ENCODE measurements at regions not wholly inside any gene's neighbourhood (a gene's known extent, or its start where the extent isn't known, plus 50 kb on each side); places are given as distances from the start of the nearest gene placed in this dataset.
"Not testable (repeated sequence)": the region's sequence is repeated elsewhere in the genome, so short reads cannot be mapped to it uniquely, and the experiment has no call there.

- no peak for DNase-seq (ENCODE audit: extremely low read depth, low read depth)
Measured at GRCh38 chr7:153070141-153070540, 310.6 kb downstream of the ACTR3B start.

GRCh38 chr7:153072806-153073205, 313.3 kb downstream of the ACTR3B start:
- no peak for DNase-seq (ENCODE audit: extremely low read depth, low read depth)

- not testable (repeated sequence) for DNase-seq (ENCODE audit: extremely low read depth, low read depth)
Measured at GRCh38 chr7:153076289-153076688, 316.7 kb downstream of the ACTR3B start.

- DNase-seq (ENCODE audit: extremely low read depth, low read depth) = no peak
Measured at GRCh38 chr7:153081496-153081895, 321.9 kb downstream of the ACTR3B start.

GRCh38 chr7:153084278-153084677, 324.7 kb downstream of the ACTR3B start:
- DNase-seq (ENCODE audit: extremely low read depth, low read depth) = no peak

GRCh38 chr7:153087498-153087897, 327.9 kb downstream of the ACTR3B start:
- DNase-seq (ENCODE audit: extremely low read depth, low read depth) = no peak

GRCh38 chr7:153088601-153089000, 329.0 kb downstream of the ACTR3B start:
- DNase-seq (ENCODE audit: extremely low read depth, low read depth) = no peak

- DNase-seq (ENCODE audit: extremely low read depth, low read depth) = no peak
Measured at GRCh38 chr7:153090209-153090608, 330.7 kb downstream of the ACTR3B start.

- DNase-seq (ENCODE audit: extremely low read depth, low read depth) = no peak
Measured at GRCh38 chr7:153090764-153091163, 331.2 kb downstream of the ACTR3B start.

GRCh38 chr7:153091477-153091876, 331.9 kb downstream of the ACTR3B start:
- no peak for DNase-seq (ENCODE audit: extremely low read depth, low read depth)

- DNase-seq (ENCODE audit: extremely low read depth, low read depth) = no peak
Measured at GRCh38 chr7:153097511-153098201, 338.1 kb downstream of the ACTR3B start.

GRCh38 chr7:153099235-153099634, 339.7 kb downstream of the ACTR3B start:
- no peak for DNase-seq (ENCODE audit: extremely low read depth, low read depth)

GRCh38 chr7:153100691-153101237, 341.2 kb downstream of the ACTR3B start:
- DNase-seq (ENCODE audit: extremely low read depth, low read depth) = no peak

- no peak for DNase-seq (ENCODE audit: extremely low read depth, low read depth)
Measured at GRCh38 chr7:153103202-153103601, 343.6 kb downstream of the ACTR3B start.

GRCh38 chr7:153107826-153108225, 348.3 kb downstream of the ACTR3B start:
- no peak for DNase-seq (ENCODE audit: extremely low read depth, low read depth)

- DNase-seq (ENCODE audit: extremely low read depth, low read depth) = no peak
Measured at GRCh38 chr7:153109566-153109965, 350.0 kb downstream of the ACTR3B start.

- no peak for DNase-seq (ENCODE audit: extremely low read depth, low read depth)
Measured at GRCh38 chr7:153110606-153111005, 351.1 kb downstream of the ACTR3B start.

GRCh38 chr7:153122255-153122654, 362.7 kb downstream of the ACTR3B start:
- not testable (repeated sequence) for DNase-seq (ENCODE audit: extremely low read depth, low read depth)

- no peak for DNase-seq (ENCODE audit: extremely low read depth, low read depth)
Measured at GRCh38 chr7:153130052-153130451, 370.5 kb downstream of the ACTR3B start.

GRCh38 chr7:153151766-153152165, 392.2 kb downstream of the ACTR3B start:
- DNase-seq (ENCODE audit: extremely low read depth, low read depth) = no peak

GRCh38 chr7:153152801-153153422, 393.4 kb downstream of the ACTR3B start:
- DNase-seq (ENCODE audit: extremely low read depth, low read depth) = no peak

GRCh38 chr7:153158149-153158548, 398.6 kb downstream of the ACTR3B start:
- no peak for DNase-seq (ENCODE audit: extremely low read depth, low read depth)
